Activated CD8-positive, alpha-beta memory T cell treated with anti-CD3 and anti-CD28 coated beads for 24 hours (primary cell): ENCODE measurements at regions not wholly inside any gene's neighbourhood (a gene's known extent, or its start where the extent isn't known, plus 50 kb on each side); places are given as distances from the start of the nearest gene placed in this dataset.

Experiments
- DNase-seq: peaks from one replicate; pipeline ENCODE4 v3.0.0-alpha.2; 2020

- no peak for DNase-seq
Observed at GRCh38 chr14:97620066-97620465, 822.9 kb downstream of the VRK1 start.

GRCh38 chr14:97624985-97625384 lies 827.8 kb downstream of the VRK1 start:
- DNase-seq, result no peak

GRCh38 chr14:97625477-97625876 lies 828.3 kb downstream of the VRK1 start:
- DNase-seq, result no peak

GRCh38 chr14:97626088-97626487 lies 828.9 kb downstream of the VRK1 start:
- DNase-seq, result no peak

GRCh38 chr14:97630249-97630648 lies 833.1 kb downstream of the VRK1 start:
- DNase-seq, result no peak

- DNase-seq, result no peak
Observed at GRCh38 chr14:97633131-97633738, 836.1 kb downstream of the VRK1 start.

GRCh38 chr14:97634751-97635150 lies 837.6 kb downstream of the VRK1 start:
- DNase-seq, result no peak

- no peak for DNase-seq
Observed at GRCh38 chr14:97638864-97639263, 841.7 kb downstream of the VRK1 start.

- DNase-seq, result no peak
Observed at GRCh38 chr14:97640031-97640430, 842.8 kb downstream of the VRK1 start.

GRCh38 chr14:97641827-97642226 lies 844.6 kb downstream of the VRK1 start:
- no peak for DNase-seq

GRCh38 chr14:97642631-97643030 lies 845.4 kb downstream of the VRK1 start:
- DNase-seq, result no peak

- no peak for DNase-seq
Observed at GRCh38 chr14:97644365-97644764, 847.2 kb downstream of the VRK1 start.

GRCh38 chr14:97649752-97650151 lies 852.6 kb downstream of the VRK1 start:
- no peak for DNase-seq

GRCh38 chr14:97655169-97655948 lies 858.2 kb downstream of the VRK1 start:
- DNase-seq, result no peak

GRCh38 chr14:97657609-97658008 lies 860.4 kb downstream of the VRK1 start:
- DNase-seq, result no peak

GRCh38 chr14:97687944-97688630 lies 890.9 kb downstream of the VRK1 start:
- DNase-seq, result no peak

GRCh38 chr14:97688631-97689336 lies 891.6 kb downstream of the VRK1 start:
- no peak for DNase-seq

GRCh38 chr14:97692084-97692483 lies 894.9 kb downstream of the VRK1 start:
- no peak for DNase-seq

- DNase-seq, result no peak
Observed at GRCh38 chr14:97695456-97695981, 898.3 kb downstream of the VRK1 start.

GRCh38 chr14:97697772-97698171 lies 900.6 kb downstream of the VRK1 start:
- DNase-seq, result peak; percentile 66

GRCh38 chr14:97699026-97699425 lies 901.8 kb downstream of the VRK1 start:
- DNase-seq, result no peak

GRCh38 chr14:97703006-97703760 lies 906.0 kb downstream of the VRK1 start:
- no peak for DNase-seq
